ENCODE measurements at regions not wholly inside any gene's neighbourhood (a gene's known extent, or its start where the extent isn't known, plus 50 kb on each side); places are given as distances from the start of the nearest gene placed in this dataset.

GRCh38 chr11:15509082-15509481, 394.4 kb downstream of the INSC start:
- no peak for ATAC-seq
- WGBS, 2 donors = 94 to 95% methylated on average over 2 of the region's 2 CpGs
- H3K36me3 ChIP-seq = no peaks in the 10 kb centered on the region

GRCh38 chr11:15519124-15519791, 404.5 kb downstream of the INSC start:
- no peak overlapping the region for H3K4me3 ChIP-seq
- no peaks in the 10 kb centered on the region for H3K27me3 ChIP-seq
- ATAC-seq = no peak
- no peak for DNase-seq
- no peak for FAIRE-seq
- intact Hi-C loops (cut with DNase I) = no loop called here
- 48 to 61% methylated on average over 2 of the region's 2 CpGs for WGBS, 2 donors
- peaks cover 0 to 3% (median 0%) of the 10 kb centered on the region in 4 donors for H3K9me3 ChIP-seq
- TF ChIP-seq, protein P1, sequence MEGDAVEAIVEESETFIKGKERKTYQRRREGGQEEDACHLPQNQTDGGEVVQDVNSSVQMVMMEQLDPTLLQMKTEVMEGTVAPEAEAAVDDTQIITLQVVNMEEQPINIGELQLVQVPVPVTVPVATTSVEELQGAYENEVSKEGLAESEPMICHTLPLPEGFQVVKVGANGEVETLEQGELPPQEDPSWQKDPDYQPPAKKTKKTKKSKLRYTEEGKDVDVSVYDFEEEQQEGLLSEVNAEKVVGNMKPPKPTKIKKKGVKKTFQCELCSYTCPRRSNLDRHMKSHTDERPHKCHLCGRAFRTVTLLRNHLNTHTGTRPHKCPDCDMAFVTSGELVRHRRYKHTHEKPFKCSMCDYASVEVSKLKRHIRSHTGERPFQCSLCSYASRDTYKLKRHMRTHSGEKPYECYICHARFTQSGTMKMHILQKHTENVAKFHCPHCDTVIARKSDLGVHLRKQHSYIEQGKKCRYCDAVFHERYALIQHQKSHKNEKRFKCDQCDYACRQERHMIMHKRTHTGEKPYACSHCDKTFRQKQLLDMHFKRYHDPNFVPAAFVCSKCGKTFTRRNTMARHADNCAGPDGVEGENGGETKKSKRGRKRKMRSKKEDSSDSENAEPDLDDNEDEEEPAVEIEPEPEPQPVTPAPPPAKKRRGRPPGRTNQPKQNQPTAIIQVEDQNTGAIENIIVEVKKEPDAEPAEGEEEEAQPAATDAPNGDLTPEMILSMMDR (IDR thresholded peaks at IDR 0.05) = no peak
- no peaks in the 10 kb centered on the region for H3K4me1 ChIP-seq
- H3K27ac ChIP-seq = no peak overlapping the region
- no peaks in the 10 kb centered on the region for H3K36me3 ChIP-seq

More at GRCh38 chr11:15509082-15509481, 394.4 kb downstream of the INSC start:
- TF ChIP-seq, protein P1 (IDR thresholded peaks at IDR 0.05) = no peak
- no peaks in the 10 kb centered on the region for H3K27me3 ChIP-seq
- DNase-seq (no peak), FAIRE-seq (no peak)
- intact Hi-C loops (cut with DNase I) = no loop called here
- H3K4me3 ChIP-seq = no peak overlapping the region
- no peak overlapping the region for H3K27ac ChIP-seq
- no peaks in the 10 kb centered on the region for H3K4me1 ChIP-seq
- H3K9me3 ChIP-seq = no peaks in the 10 kb centered on the region

- TF ChIP-seq, protein P1 (IDR thresholded peaks at IDR 0.05) = no peak
- FAIRE-seq (no peak), ATAC-seq (no peak), DNase-seq (no peak)
- Histone ChIP-seq H3K36me3 (no peaks in the 10 kb centered on the region), H3K27ac (no peak overlapping the region), H3K9me3 (no peaks in the 10 kb centered on the region), H3K27me3 (no peaks in the 10 kb centered on the region), H3K4me1 (no peaks in the 10 kb centered on the region), H3K4me3 (no peak overlapping the region)
- WGBS, 2 donors = 63 to 69% methylated on average over 2 of the region's 2 CpGs
- intact Hi-C loops (cut with DNase I) = no loop called here
Measured at GRCh38 chr11:15519911-15520310, 405.2 kb downstream of the INSC start.

DNA sequence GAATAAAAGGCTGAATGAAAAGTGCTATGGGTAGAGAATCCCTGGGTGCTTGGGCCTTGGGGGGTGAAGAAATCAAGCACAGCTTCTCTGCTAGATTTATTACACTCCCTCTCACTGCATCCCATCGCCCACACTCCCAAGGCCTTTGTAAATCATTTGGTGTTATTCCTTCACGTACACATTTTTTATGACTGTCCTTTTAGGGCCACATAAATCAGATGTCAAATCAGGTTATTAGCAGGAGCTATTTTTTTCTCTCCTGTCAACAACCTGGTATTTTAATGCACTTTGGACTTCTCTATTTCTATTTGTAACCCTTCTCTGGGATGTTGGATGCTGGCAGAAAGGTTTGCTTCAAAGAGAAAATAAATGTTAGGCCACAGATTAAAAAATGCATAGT, 408.8 kb downstream of the INSC start:
- H3K9me3 ChIP-seq = no peaks in the 10 kb centered on the region
- no peaks in the 10 kb centered on the region for H3K36me3 ChIP-seq
- TF ChIP-seq, protein P1 (IDR thresholded peaks at IDR 0.05) = no peak
- DNase-seq (no peak), ATAC-seq (no peak), FAIRE-seq (no peak)
- H3K4me1 ChIP-seq = no peaks in the 10 kb centered on the region
- 33 to 36% methylated on average over 2 of the region's 2 CpGs for WGBS, 2 donors
- intact Hi-C loops (cut with DNase I) = no loop called here
- H3K27ac ChIP-seq = no peak overlapping the region
- no peak overlapping the region for H3K4me3 ChIP-seq
- H3K27me3 ChIP-seq = no peaks in the 10 kb centered on the region

- no peak for DNase-seq
- TF ChIP-seq, protein P1 (IDR thresholded peaks at IDR 0.05) = no peak
- H3K27me3 ChIP-seq = no peaks in the 10 kb centered on the region
- no peaks in the 10 kb centered on the region for H3K36me3 ChIP-seq
- H3K27ac ChIP-seq = no peak overlapping the region
- no peak overlapping the region for H3K4me3 ChIP-seq
- WGBS, 2 donors = 32 to 33% methylated on average over 1 of the region's 1 CpG
- FAIRE-seq = no peak
- no peaks in the 10 kb centered on the region for H3K9me3 ChIP-seq
- intact Hi-C loops (cut with DNase I) = no loop called here
- no peaks in the 10 kb centered on the region for H3K4me1 ChIP-seq
- no peak for ATAC-seq
Measured at GRCh38 chr11:15525582-15525981, 410.9 kb downstream of the INSC start.
